GM20000 (cell line): ENCODE measurements at regions not wholly inside any gene's neighbourhood (a gene's known extent, or its start where the extent isn't known, plus 50 kb on each side); places are given as distances from the start of the nearest gene placed in this dataset.

Experiments
- DNase-seq: peaks from one replicate; pipeline ENCODE4 v3.0.0; 2012; ENCODE audit warnings: low spot score
- TF ChIP-seq, protein P1 (sequence below): IDR thresholded peaks from 2 replicates; pipeline ENCODE4 v1.5.1; 2012; ENCODE audit warnings: mild to moderate bottlenecking, control low read depth; ENCODE audit errors: extremely low read depth, missing control alignments

DNA sequence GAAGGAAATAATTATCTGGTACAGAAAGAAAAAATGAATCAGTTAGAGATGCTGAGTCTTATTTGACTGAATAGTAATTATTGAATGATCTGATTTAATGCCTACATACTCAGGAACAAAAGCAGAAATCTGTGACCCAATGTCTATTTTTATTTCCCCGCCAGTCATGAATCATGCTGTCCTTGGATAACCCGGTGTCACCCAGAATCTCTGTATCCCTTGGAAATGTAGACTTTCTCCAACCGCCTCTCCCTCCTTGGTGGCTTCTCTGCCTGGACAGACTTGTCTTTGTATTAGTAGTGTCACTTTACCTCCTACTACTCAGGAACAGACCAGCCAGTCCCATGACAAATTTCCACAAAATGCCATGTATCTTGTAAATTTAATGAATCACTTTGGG lies 173.3 kb upstream of the PDGFD start:
- TF ChIP-seq, protein P1, sequence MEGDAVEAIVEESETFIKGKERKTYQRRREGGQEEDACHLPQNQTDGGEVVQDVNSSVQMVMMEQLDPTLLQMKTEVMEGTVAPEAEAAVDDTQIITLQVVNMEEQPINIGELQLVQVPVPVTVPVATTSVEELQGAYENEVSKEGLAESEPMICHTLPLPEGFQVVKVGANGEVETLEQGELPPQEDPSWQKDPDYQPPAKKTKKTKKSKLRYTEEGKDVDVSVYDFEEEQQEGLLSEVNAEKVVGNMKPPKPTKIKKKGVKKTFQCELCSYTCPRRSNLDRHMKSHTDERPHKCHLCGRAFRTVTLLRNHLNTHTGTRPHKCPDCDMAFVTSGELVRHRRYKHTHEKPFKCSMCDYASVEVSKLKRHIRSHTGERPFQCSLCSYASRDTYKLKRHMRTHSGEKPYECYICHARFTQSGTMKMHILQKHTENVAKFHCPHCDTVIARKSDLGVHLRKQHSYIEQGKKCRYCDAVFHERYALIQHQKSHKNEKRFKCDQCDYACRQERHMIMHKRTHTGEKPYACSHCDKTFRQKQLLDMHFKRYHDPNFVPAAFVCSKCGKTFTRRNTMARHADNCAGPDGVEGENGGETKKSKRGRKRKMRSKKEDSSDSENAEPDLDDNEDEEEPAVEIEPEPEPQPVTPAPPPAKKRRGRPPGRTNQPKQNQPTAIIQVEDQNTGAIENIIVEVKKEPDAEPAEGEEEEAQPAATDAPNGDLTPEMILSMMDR = no peak
- no peak for DNase-seq

DNA sequence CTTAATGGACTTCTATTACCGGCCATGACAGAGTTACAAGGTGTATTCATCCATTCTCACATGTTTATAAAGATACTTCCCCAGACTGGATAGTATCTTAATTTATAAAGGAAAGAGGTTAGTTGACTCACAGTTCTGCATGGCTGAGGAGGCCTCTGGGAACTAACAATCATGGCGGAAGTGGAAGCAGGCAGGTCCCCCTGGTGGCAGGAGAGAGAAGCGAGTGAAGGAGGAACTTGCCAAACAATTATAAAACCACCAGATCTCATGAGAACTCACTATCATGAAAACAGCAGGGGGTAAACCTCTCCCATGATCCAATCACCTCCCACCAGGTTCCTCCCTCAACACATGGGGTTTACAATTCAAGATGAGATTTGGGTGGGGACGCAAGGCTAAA lies 170.0 kb upstream of the PDGFD start:
- no peak for DNase-seq
- TF ChIP-seq, protein P1 = peak; percentile 26

DNA sequence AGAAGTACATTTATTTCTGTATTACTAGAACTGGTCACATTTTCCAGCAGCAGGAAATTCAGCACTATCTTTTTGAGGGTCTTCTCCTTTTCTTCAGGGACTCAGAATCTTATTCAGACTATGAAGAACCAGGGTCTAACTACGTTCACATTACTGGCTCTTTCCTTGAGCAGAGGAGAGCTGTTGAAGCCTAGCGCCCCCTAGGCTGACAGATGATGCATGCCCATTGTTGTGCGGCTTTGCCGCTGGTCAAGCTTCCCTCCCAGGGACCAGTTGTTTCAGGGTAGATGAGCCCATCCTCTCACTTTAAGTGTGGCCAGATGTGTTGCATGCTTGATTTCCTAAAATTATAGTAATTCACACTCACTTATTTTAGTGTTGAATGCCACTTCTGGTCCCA lies 168.2 kb upstream of the PDGFD start:
- DNase-seq = no peak
- TF ChIP-seq, protein P1 = no peak

DNA sequence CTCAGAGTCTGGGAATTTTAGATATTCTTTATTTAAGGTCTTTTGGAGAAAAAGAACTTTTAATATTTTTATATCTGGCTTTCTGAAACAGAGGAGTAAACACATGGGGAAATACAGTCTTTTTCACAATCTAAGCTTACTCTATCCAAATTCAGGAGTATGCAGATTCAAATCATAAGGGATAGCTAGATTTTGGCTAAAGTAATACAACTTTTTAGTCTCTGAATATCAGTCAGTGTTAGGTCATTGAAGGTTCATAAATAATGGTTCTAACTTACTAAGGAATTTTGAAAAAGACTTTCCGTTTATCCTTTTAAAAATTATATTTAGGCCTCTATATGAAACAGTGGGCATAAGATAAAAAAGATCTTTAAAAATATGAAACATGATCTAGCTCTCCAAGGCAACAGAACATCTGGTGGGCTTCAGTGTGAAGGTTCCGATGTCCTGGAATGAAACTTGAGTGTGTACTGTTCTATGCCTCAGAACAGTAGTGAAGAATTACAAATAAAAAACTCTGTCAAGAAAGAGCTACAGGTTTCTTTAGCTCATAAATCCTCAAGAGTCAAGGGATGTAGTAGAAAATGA lies 165.2 kb upstream of the PDGFD start:
- DNase-seq = no peak

DNA sequence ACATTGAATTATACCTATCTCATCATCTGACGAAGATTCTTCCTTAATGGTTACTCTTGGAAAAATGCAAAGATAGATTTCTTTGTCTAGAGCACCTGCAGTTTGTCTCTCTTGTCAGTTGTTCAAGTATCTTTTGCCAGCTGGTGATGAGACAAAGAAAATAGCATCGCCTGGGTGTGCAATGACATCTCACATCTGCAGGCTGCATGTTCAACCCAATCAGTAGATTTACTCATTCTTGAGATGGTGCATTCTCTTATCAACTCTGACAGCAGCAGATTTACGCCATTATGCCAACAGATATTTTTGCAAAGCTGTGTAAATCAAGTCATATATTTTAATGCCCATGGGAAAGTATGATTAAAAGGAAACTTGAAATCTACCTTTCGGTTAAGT lies 164.6 kb upstream of the PDGFD start:
- DNase-seq = no peak
- TF ChIP-seq, protein P1 = no peak

More for the DNA sequence above, 165.2 kb upstream of the PDGFD start:
- TF ChIP-seq, protein P1 = no peak

DNA sequence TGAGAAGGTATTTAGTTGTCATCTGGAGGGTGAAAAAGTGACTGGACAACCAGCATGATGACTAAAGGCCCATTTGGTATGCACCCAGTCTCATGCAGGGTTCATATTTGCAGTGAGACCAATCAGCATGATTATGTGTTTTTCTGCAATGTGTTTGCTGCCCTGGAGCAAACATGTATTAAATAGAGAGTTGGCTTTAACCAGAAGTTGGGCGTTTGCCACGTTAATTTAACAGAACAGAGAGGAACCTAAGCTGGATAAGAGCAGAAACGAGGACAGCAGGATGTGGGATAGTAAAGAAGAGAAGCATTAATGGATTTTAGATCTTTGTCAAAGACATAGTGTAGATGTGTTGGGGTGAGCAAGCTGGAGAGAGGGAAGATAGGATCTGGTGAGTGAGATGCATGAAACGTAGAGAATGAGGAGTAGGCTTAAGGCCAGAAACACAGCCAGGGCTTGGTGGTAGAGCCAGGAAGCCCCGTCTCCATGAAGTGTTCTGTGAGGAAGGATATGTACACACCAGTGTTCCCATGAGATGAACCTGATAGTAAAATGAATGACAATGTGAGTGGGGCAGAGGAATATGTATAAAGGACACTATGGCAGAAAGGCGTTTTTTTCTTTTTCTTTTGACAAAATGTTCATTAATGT lies 164.0 kb upstream of the PDGFD start:
- DNase-seq = no peak
- TF ChIP-seq, protein P1 = no peak

DNA sequence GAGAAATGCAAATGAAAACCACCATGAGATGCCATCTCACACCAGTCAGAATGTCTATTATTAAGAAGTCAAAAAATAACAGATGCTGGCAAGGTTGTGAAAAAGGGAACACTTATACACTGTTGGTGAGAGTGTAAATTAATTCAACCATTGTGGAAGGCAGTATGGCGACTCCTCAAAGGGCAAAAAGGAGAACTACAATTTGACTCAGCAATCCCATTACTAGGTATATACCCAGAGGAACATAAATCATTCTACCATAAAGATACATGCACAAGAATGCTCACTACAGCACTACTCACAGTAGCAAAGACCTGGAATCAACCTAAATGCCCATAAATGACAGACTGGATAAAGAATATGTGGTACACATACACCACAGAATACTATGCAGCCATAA lies 161.1 kb upstream of the PDGFD start:
- no peak for DNase-seq
- TF ChIP-seq, protein P1 = no peak
